Neural crest cell (in vitro differentiated cells): ENCODE measurements at regions not wholly inside any gene's neighbourhood (a gene's known extent, or its start where the extent isn't known, plus 50 kb on each side); places are given as distances from the start of the nearest gene placed in this dataset.
A peak's percentile ranks its signal among the peaks of the same experiment; 100 is the strongest.

Experiments
- DNase-seq: peaks from one replicate; pipeline ENCODE4 v3.0.0; 2021; ENCODE audit warnings: low read depth, mixed read lengths, low spot score
- H3K27ac Mint-ChIP-seq: one replicate; pipeline ENCODE4 v1.8.0; 2021; ENCODE audit warnings: mild to moderate bottlenecking, mixed read lengths; ENCODE audit not compliant: unreplicated experiment
- H3K27me3 Mint-ChIP-seq: 2 replicates; pipeline ENCODE4 v1.8.0; 2021; ENCODE audit warnings: low read depth, mild to moderate bottlenecking, mixed read lengths
- H3K36me3 Mint-ChIP-seq: 2 replicates; pipeline ENCODE4 v1.8.0; 2021; ENCODE audit warnings: low read depth, mild to moderate bottlenecking, mixed read lengths
- H3K4me1 Mint-ChIP-seq: 2 replicates; pipeline ENCODE4 v1.8.0; 2021; ENCODE audit warnings: mixed read lengths
- H3K4me3 Mint-ChIP-seq: one replicate; pipeline ENCODE4 v1.8.0; 2021; ENCODE audit warnings: mild to moderate bottlenecking, mixed read lengths
- H3K9me3 Mint-ChIP-seq: 2 replicates; pipeline ENCODE4 v1.8.0; 2021; ENCODE audit warnings: mixed read lengths
- TF ChIP-seq, protein P1 (sequence below): fragments of 200-600 bp; sonication (generic); conservative IDR thresholded peaks from 2 replicates; pipeline ENCODE4 v1.5.0; 2021; ENCODE audit warnings: antibody characterized with exemption, mild to moderate bottlenecking

- Mint-ChIP-seq H3K27me3 (no peaks in the 10 kb centered on the region), H3K27ac (peak overlapping the region; percentile 87), H3K4me1 (peaks cover 68% of the 10 kb centered on the region), H3K36me3 (no peaks in the 10 kb centered on the region), H3K4me3 (peak overlapping the region; percentile 69), H3K9me3 (no peaks in the 10 kb centered on the region)
- peak; percentile 14 for DNase-seq
- TF ChIP-seq, protein P1, sequence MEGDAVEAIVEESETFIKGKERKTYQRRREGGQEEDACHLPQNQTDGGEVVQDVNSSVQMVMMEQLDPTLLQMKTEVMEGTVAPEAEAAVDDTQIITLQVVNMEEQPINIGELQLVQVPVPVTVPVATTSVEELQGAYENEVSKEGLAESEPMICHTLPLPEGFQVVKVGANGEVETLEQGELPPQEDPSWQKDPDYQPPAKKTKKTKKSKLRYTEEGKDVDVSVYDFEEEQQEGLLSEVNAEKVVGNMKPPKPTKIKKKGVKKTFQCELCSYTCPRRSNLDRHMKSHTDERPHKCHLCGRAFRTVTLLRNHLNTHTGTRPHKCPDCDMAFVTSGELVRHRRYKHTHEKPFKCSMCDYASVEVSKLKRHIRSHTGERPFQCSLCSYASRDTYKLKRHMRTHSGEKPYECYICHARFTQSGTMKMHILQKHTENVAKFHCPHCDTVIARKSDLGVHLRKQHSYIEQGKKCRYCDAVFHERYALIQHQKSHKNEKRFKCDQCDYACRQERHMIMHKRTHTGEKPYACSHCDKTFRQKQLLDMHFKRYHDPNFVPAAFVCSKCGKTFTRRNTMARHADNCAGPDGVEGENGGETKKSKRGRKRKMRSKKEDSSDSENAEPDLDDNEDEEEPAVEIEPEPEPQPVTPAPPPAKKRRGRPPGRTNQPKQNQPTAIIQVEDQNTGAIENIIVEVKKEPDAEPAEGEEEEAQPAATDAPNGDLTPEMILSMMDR, result no peak
These were observed 72.6 kb downstream of the FOXB1 start for GRCh38 chr15:60076582-60077276.

GRCh38 chr15:60077581-60078359, 73.7 kb downstream of the FOXB1 start:
- peak overlapping the region; percentile 87 for H3K27ac Mint-ChIP-seq
- TF ChIP-seq, protein P1, result no peak
- peaks cover 60% of the 10 kb centered on the region for H3K4me1 Mint-ChIP-seq
- no peaks in the 10 kb centered on the region for H3K9me3 Mint-ChIP-seq
- peak overlapping the region; percentile 69 for H3K4me3 Mint-ChIP-seq
- no peak for DNase-seq
- no peaks in the 10 kb centered on the region for H3K27me3 Mint-ChIP-seq
- no peaks in the 10 kb centered on the region for H3K36me3 Mint-ChIP-seq

DNA sequence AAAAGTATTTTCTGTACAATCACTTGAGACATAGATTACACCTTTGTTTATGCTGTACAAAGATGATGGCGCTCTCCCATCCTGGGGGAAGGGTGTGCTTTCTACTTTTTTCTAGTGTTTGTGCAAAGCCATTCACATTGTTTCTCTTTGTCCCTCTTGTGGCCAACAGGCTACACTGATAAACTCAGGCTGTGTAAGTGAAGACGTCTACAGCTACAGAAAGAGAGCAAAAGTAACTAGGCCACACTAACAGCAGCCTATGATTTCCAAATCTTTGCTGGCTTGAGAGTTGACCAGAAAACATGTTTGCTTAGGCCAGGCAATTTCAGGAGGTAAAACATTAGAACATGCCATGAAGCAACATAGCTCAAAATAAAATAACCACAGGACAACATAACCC, 75.1 kb downstream of the FOXB1 start:
- H3K27ac Mint-ChIP-seq, result no peak overlapping the region
- H3K36me3 Mint-ChIP-seq, result no peaks in the 10 kb centered on the region
- no peak for DNase-seq
- H3K4me1 Mint-ChIP-seq, result peaks cover 46% of the 10 kb centered on the region
- no peaks in the 10 kb centered on the region for H3K27me3 Mint-ChIP-seq
- peak overlapping the region; percentile 67 for H3K4me3 Mint-ChIP-seq
- TF ChIP-seq, protein P1, result peak; percentile 62
- no peaks in the 10 kb centered on the region for H3K9me3 Mint-ChIP-seq

DNA sequence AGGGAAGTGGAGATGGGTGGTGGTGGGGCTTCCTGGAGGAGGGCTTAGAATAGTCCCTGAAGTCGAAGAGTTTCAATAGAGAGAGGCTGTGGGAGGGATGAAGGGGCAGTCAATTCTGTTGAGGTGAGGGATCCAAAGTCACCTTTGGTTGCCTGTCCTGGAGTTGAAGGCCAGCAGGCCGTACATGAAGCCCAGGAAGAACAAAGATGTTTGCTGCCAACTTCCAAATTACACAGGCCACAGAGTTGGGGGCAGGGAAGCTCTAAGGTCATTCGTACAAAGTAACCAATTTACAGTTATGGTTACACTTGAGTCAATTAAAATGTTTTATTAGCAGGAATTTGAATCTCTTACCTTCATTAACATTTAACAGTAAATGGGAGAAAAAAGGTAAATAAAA, 77.9 kb downstream of the FOXB1 start:
- Mint-ChIP-seq H3K27ac (no peak overlapping the region), H3K27me3 (no peaks in the 10 kb centered on the region), H3K4me3 (no peak overlapping the region), H3K9me3 (no peaks in the 10 kb centered on the region), H3K4me1 (peaks cover 21% of the 10 kb centered on the region), H3K36me3 (no peaks in the 10 kb centered on the region)
- TF ChIP-seq, protein P1, result no peak
- no peak for DNase-seq

DNA sequence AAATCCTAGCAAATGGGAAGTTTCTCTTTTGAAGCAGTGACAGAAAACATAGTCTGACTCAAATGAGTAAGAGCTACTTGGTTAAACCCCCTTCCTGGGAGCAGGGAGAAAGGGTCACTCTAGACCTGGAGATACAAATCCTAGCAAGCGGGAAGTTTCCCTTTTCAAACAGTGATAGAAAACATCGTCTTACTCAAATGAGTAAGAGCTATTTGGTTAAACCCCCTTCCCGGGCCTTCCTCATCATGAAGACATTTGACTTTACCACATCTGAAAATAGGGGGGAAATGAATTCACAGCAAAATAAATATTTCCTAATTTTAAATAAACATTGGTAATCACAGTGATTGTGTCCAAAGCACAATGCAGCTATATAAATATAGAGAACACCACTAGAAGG, 79.2 kb downstream of the FOXB1 start:
- peaks cover 7% of the 10 kb centered on the region for H3K4me1 Mint-ChIP-seq
- H3K4me3 Mint-ChIP-seq, result no peak overlapping the region
- no peaks in the 10 kb centered on the region for H3K9me3 Mint-ChIP-seq
- no peak overlapping the region for H3K27ac Mint-ChIP-seq
- H3K36me3 Mint-ChIP-seq, result no peaks in the 10 kb centered on the region
- no peak for DNase-seq
- TF ChIP-seq, protein P1, result no peak
- no peaks in the 10 kb centered on the region for H3K27me3 Mint-ChIP-seq
